Tibial nerve (tissue), 4 donors: ENCODE measurements at regions not wholly inside any gene's neighbourhood (a gene's known extent, or its start where the extent isn't known, plus 50 kb on each side); places are given as distances from the start of the nearest gene placed in this dataset.

ENCODE experiments used
- DNase-seq, 2 donors: peaks; one replicate each; pipeline ENCODE4 v3.0.0-alpha.2; 2019; ENCODE audit warnings: low spot score in 2 of 2
- H3K27ac ChIP-seq, 4 donors: fragments of 200-600 bp; sonication (generic) in 3 of 4; one replicate each; pipeline ENCODE4 v1.5.1; 2017 to 2019; ENCODE audit warnings: mild to moderate bottlenecking in 1 of 4
- H3K27me3 ChIP-seq, 2 donors: fragments of 200-600 bp; sonication (generic) in 1 of 2; one replicate each; pipeline versions ENCODE4 v1.5.1 to v1.6.0; 2017 to 2019
- H3K36me3 ChIP-seq, 3 donors: fragments of 200-600 bp; sonication (generic); one replicate each; pipeline ENCODE4 v1.5.1; 2018 to 2019
- H3K4me1 ChIP-seq, 4 donors: fragments of 200-600 bp; sonication (generic) in 3 of 4; one replicate each; pipeline ENCODE4 v1.5.1; 2017 to 2019
- H3K4me3 ChIP-seq, 4 donors: fragments of 200-600 bp; sonication (generic) in 3 of 4; one replicate each; pipeline ENCODE4 v1.5.1; 2017 to 2019; ENCODE audit warnings: mild to moderate bottlenecking in 1 of 4, moderate library complexity in 1 of 4
- H3K9me3 ChIP-seq, 4 donors: fragments of 200-600 bp; sonication (generic) in 3 of 4; one replicate each; pipeline ENCODE4 v1.5.1; 2017 to 2019
- EP300 ChIP-seq, 2 donors: sonication (generic); formaldehyde crosslinking; IDR thresholded peaks; one replicate each; pipeline ENCODE4 v1.6.1; 2017; ENCODE audit warnings: antibody characterized with exemption in 2 of 2, mild to moderate bottlenecking in 1 of 2
- POLR2A ChIP-seq, 2 donors: fragments of 450-650 bp; IDR thresholded peaks; one replicate each; pipeline ENCODE4 v1.6.1; 2017; ENCODE audit warnings: antibody characterized with exemption in 2 of 2, mild to moderate bottlenecking in 2 of 2, moderate library complexity in 2 of 2
- WGBS, 2 donors: methylation state at CpG; one replicate each; pipeline ENCODE4 v1.1.5; 2018; 5-methylcytosine and 5-hydroxymethylcytosine counted together
- TF ChIP-seq, protein P1 (sequence below), 5 experiments: fragments of 200-600 bp in 3 of 5; fragments of 450-650 bp in 2 of 5; sonication (generic) in 3 of 5; IDR thresholded peaks; one replicate each; pipeline ENCODE4 v1.5.1; 2016 to 2019; ENCODE audit warnings: antibody characterized with exemption in 5 of 5, mild to moderate bottlenecking in 3 of 5, moderate library complexity in 2 of 5

DNA sequence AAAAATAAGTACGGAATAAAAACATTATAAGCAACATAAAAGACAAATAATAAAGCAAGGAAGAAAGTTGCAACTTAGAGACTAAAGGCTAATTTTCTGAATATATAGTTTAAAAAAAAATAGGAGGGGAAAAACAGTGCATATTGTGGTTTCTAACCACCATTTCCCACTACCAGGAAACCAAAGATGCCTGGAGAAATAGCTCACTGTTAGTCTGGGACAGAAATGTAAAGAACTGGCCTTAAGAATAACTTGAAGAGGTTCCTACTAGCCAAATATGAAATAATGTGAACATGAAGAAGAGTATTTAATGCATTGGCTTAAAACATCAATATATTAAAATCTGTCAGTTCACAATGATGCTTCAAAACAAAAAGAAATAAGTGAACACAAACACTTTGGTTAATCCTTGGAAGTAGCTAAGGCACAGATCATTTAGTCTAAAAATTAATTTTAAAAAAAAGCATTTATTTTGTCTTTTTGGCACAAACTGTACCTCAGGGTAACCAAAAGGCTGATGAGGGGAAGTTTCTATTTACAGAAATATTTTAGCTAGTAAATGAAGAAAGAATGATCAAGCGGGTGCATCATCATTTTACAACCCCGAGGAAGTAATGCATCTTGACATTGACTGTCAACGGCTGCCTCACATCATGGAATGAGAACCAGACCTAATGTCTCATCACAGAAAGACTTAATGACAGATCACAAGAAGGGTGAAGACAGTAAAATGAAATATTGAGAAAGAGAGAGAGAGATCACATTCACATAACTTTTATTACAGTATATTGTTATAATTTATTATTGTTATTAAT, 297.2 kb upstream of the LDB2 start:
- no peak overlapping the region for H3K4me3 ChIP-seq
- H3K36me3 ChIP-seq: no peaks in the 10 kb centered on the region
- no peak for DNase-seq
- no peak for TF ChIP-seq POLR2A (IDR thresholded peaks at IDR 0.05)
- TF ChIP-seq EP300 (IDR thresholded peaks at IDR 0.05): no peak
- TF ChIP-seq, protein P1, sequence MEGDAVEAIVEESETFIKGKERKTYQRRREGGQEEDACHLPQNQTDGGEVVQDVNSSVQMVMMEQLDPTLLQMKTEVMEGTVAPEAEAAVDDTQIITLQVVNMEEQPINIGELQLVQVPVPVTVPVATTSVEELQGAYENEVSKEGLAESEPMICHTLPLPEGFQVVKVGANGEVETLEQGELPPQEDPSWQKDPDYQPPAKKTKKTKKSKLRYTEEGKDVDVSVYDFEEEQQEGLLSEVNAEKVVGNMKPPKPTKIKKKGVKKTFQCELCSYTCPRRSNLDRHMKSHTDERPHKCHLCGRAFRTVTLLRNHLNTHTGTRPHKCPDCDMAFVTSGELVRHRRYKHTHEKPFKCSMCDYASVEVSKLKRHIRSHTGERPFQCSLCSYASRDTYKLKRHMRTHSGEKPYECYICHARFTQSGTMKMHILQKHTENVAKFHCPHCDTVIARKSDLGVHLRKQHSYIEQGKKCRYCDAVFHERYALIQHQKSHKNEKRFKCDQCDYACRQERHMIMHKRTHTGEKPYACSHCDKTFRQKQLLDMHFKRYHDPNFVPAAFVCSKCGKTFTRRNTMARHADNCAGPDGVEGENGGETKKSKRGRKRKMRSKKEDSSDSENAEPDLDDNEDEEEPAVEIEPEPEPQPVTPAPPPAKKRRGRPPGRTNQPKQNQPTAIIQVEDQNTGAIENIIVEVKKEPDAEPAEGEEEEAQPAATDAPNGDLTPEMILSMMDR (IDR thresholded peaks at IDR 0.05): no peak
- no peaks in the 10 kb centered on the region for H3K4me1 ChIP-seq
- WGBS, 2 donors: 75 to 83% methylated on average over 4 of the region's 4 CpGs
- no peaks in the 10 kb centered on the region for H3K27me3 ChIP-seq
- H3K27ac ChIP-seq: no peak overlapping the region
- H3K9me3 ChIP-seq: no peaks in the 10 kb centered on the region

DNA sequence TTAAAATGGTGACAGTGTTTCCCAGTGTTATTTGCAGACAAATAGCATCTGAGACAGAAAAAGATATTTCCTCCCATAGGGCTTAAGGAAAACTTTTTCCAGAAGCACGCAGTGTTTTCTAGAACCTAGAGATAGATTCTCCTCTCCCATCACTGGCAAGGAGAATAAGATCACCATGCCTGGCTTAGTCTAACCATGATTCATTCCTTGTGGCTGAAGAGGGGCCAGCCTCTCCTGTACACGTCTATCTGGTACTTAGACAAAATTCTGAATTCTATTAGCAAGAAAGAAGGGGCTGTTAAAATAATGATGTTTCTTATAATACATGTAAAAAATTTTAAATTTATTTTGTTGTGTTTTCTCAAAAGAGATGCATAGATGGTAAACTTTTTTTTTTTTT, 296.1 kb upstream of the LDB2 start:
- 83 to 88% methylated on average over 2 of the region's 2 CpGs for WGBS, 2 donors
- TF ChIP-seq POLR2A (IDR thresholded peaks at IDR 0.05): no peak
- TF ChIP-seq, protein P1 (IDR thresholded peaks at IDR 0.05): no peak
- no peak for TF ChIP-seq EP300 (IDR thresholded peaks at IDR 0.05)
- Histone ChIP-seq H3K9me3 (no peaks in the 10 kb centered on the region), H3K36me3 (no peaks in the 10 kb centered on the region), H3K4me1 (peaks cover 0 to 5% (median 0%) of the 10 kb centered on the region in 4 donors), H3K27me3 (no peaks in the 10 kb centered on the region), H3K4me3 (no peak overlapping the region), H3K27ac (no peak overlapping the region)
- no peak for DNase-seq

DNA sequence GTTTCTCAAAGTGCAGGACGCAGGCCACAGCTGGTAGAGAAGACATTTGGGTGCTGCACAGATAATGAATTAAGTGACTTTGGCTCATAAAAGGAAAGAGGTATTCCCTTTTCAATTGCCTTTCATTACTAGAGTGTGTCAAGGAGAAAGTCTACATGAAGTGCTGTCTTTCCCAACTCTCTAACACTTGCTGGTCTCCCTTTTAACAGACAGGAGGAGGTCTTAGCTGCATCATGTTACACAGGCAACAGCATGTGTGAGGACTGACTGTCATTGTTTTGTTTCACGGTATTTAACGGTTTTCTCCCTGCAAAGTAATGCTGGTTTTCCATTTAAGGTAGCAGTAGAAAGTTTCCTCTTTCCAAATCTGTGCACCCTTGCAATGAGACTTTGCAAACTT, 291.3 kb upstream of the LDB2 start:
- TF ChIP-seq POLR2A (IDR thresholded peaks at IDR 0.05) (no peak), EP300 (IDR thresholded peaks at IDR 0.05) (no peak)
- TF ChIP-seq, protein P1 (IDR thresholded peaks at IDR 0.05): no peak
- Histone ChIP-seq H3K9me3 (no peaks in the 10 kb centered on the region), H3K27ac (no peak overlapping the region), H3K4me3 (no peak overlapping the region), H3K36me3 (no peaks in the 10 kb centered on the region), H3K27me3 (no peaks in the 10 kb centered on the region), H3K4me1 (peaks cover 0 to 27% (median 0%) of the 10 kb centered on the region in 4 donors)
- WGBS, 2 donors: 56 to 67% methylated on average over 3 of the region's 3 CpGs
- no peak for DNase-seq

DNA sequence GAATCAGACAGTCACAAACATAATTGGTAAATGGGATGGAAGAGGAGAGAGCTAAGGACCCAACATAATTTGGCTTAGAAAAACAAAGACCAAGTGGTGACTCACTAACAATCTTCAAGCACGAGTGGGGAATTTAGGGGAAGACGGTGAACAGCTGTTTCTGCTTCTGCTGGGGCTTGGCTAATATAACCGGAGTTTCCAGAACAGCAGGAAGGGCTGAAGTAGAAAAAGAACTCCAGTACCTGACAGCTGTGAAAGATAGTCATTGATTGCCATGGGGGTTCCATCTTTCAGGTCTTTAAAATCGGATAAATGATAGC, 290.9 kb upstream of the LDB2 start:
- no peaks in the 10 kb centered on the region for H3K27me3 ChIP-seq
- H3K9me3 ChIP-seq: no peaks in the 10 kb centered on the region
- TF ChIP-seq EP300 (IDR thresholded peaks at IDR 0.05): no peak
- TF ChIP-seq, protein P1 (IDR thresholded peaks at IDR 0.05): no peak
- no peak for TF ChIP-seq POLR2A (IDR thresholded peaks at IDR 0.05)
- whole genome bisulfite sequencing, 2 donors: 43 to 53% methylated on average over 4 of the region's 4 CpGs
- H3K27ac ChIP-seq: no peak overlapping the region
- peaks cover 0 to 27% (median 0%) of the 10 kb centered on the region in 4 donors for H3K4me1 ChIP-seq
- H3K36me3 ChIP-seq: no peaks in the 10 kb centered on the region
- no peak overlapping the region for H3K4me3 ChIP-seq
- DNase-seq: peak in 1 of 2 donors; percentile 22

DNA sequence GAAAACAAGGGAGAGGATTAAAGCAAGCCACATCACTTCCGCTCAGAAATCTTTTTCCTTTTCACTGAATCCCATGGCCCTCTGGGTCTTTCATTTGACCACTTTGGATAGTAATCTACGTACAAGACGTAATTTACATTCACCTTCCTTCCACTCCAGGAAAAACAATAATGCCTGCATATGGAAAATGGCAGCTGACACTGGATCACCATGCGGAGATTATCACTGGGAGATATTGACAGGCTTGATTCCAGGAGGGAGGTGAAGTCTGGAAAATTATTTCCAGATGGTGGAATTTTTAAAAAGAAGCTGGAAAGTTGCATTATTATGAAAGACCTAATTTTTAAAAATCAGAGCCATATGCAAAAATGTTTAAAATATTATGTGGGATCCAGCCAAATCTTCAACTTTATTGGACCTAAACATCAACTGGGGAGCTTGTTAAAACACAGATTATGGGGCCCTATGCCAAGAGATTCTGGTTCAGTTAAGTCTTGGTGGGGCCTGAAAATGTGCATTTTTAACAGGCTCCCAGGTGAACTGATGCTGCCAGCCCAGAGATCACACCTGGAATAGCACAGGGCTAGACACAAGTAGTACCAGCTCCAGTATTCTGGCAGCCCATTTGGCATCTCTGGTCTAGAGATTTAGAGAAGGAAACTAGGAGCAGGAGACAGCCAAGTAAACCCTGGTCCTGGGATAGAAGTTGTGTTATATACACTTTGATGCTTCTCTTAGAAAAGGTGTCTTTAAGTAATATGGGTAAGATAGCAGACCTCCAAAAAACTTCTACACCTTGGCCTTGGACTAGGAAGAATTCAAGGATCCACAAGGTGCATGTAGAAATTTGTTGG, 290.3 kb upstream of the LDB2 start:
- Histone ChIP-seq H3K27ac (no peak overlapping the region), H3K36me3 (no peaks in the 10 kb centered on the region), H3K9me3 (no peaks in the 10 kb centered on the region), H3K4me3 (no peak overlapping the region), H3K4me1 (peaks cover 0 to 27% (median 0%) of the 10 kb centered on the region in 4 donors), H3K27me3 (no peaks in the 10 kb centered on the region)
- TF ChIP-seq EP300 (IDR thresholded peaks at IDR 0.05): no peak
- no peak for TF ChIP-seq POLR2A (IDR thresholded peaks at IDR 0.05)
- TF ChIP-seq, protein P1 (IDR thresholded peaks at IDR 0.05): no peak
- DNase-seq: no peak
- 59 to 60% methylated on average over 4 of the region's 4 CpGs for WGBS, 2 donors
